ENCODE measurements at regions not wholly inside any gene's neighbourhood (a gene's known extent, or its start where the extent isn't known, plus 50 kb on each side); places are given as distances from the start of the nearest gene placed in this dataset.

- no peak overlapping the region for H3K27ac ChIP-seq
- TF ChIP-seq ZFX (IDR thresholded peaks at IDR 0.05) (no peak), CTCF (conservative IDR thresholded peaks at IDR 0.05) (no peak)
Observed at GRCh38 chr2:237201461-237202287, 116.0 kb downstream of the COPS8 start.

- no peak for TF ChIP-seq CTCF (conservative IDR thresholded peaks at IDR 0.05)
- TF ChIP-seq ZFX (IDR thresholded peaks at IDR 0.05) = no peak
- no peak overlapping the region for H3K27ac ChIP-seq
Observed at GRCh38 chr2:237202288-237203030, 116.8 kb downstream of the COPS8 start.

- H3K27ac ChIP-seq = no peak overlapping the region
- no peak for TF ChIP-seq CTCF (conservative IDR thresholded peaks at IDR 0.05)
- no peak for TF ChIP-seq ZFX (IDR thresholded peaks at IDR 0.05)
Observed at GRCh38 chr2:237205043-237205541, 119.4 kb downstream of the COPS8 start.

- TF ChIP-seq ZFX (IDR thresholded peaks at IDR 0.05) (no peak), CTCF (conservative IDR thresholded peaks at IDR 0.05) (no peak)
- no peak overlapping the region for H3K27ac ChIP-seq
Observed at GRCh38 chr2:237205561-237205971, 119.9 kb downstream of the COPS8 start.

GRCh38 chr2:237207646-237208045 is 122.0 kb downstream of the COPS8 start:
- no peak for TF ChIP-seq CTCF (conservative IDR thresholded peaks at IDR 0.05)
- no peak for TF ChIP-seq ZFX (IDR thresholded peaks at IDR 0.05)
- H3K27ac ChIP-seq = no peak overlapping the region

- TF ChIP-seq ZFX (IDR thresholded peaks at IDR 0.05) (no peak), CTCF (conservative IDR thresholded peaks at IDR 0.05) (no peak)
- H3K27ac ChIP-seq = no peak overlapping the region
Observed at GRCh38 chr2:237208373-237209260, 122.9 kb downstream of the COPS8 start.
